A549 (cell line): ENCODE measurements at regions not wholly inside any gene's neighbourhood (a gene's known extent, or its start where the extent isn't known, plus 50 kb on each side); places are given as distances from the start of the nearest gene placed in this dataset.

ENCODE experiments used
- ATAC-seq, 2 experiments: fragments of 200-7000 bp in 1 of 2; fragments of >200 bp in 1 of 2; cut with Nextera tagmentation in 1 of 2; cut with Tn5 transposase in 1 of 2; 3 replicates each; pipeline versions ENCODE4 v1.8.0 to v1.9.1; 2018 to 2020; ENCODE audit warnings: mild to moderate bottlenecking in 1 of 2, moderate library complexity in 1 of 2
- CTCF ChIA-PET: fragments of 300-600 bp; sonication (Branson Sonifier 250); formaldehyde crosslinking; extraction: SDS; loops from one replicate; lab custom pipeline; 2021; ENCODE audit warnings: antibody characterized with exemption, inconsistent platforms; lab: Yijun Ruan, JAX
- POLR2A ChIA-PET: fragments of 350-600 bp; formaldehyde crosslinking; extraction: SDS; loops from one replicate; lab custom pipeline; 2021; ENCODE audit warnings: antibody characterized with exemption, inconsistent platforms; lab: Yijun Ruan, JAX
- DNase-seq, 2 experiments: peaks; one replicate each; pipeline versions ENCODE4 v3.0.0 to v3.0.0-alpha.2; 2011 to 2016; ENCODE audit warnings: low read depth in 1 of 2, low spot score in 1 of 2
- FAIRE-seq: peaks from 2 replicates; lab custom pipeline; 2011; peaks lifted over from hg19 to GRCh38; lab: Jason Lieb, UNC
- H3K27ac ChIP-seq, 2 experiments: fragments of >200 bp; sonication (Bioruptor Twin); formaldehyde crosslinking; 3 replicates each; pipeline ENCODE4 v1.5.1; 2016 to 2017
- H3K4me1 ChIP-seq: fragments of >200 bp; sonication (Bioruptor Twin); formaldehyde crosslinking; 3 replicates; pipeline ENCODE4 v1.6.1; 2016
- H3K4me2 ChIP-seq: fragments of >200 bp; sonication (Bioruptor Twin); formaldehyde crosslinking; 3 replicates; pipeline ENCODE4 v1.6.1; 2016
- H3K4me3 ChIP-seq: fragments of >200 bp; sonication (Bioruptor Twin); formaldehyde crosslinking; 3 replicates; pipeline ENCODE4 v1.5.1; 2016
- H3K9me3 ChIP-seq: fragments of >200 bp; sonication (Bioruptor Twin); formaldehyde crosslinking; 3 replicates; pipeline ENCODE4 v1.6.1; 2016
- BHLHE40 ChIP-seq: IDR thresholded peaks from 2 replicates; pipeline ENCODE4 v1.6.1; 2012; ENCODE audit warnings: low read depth, low read length, inconsistent platforms
- CBX8 ChIP-seq: fragments of 200-600 bp; sonication (generic); IDR thresholded peaks from 2 replicates; pipeline ENCODE4 v1.6.1; 2016
- E2F6 ChIP-seq: IDR thresholded peaks from 2 replicates; pipeline ENCODE4 v1.6.1; 2012; ENCODE audit warnings: low read depth, borderline replicate concordance
- EHF ChIP-seq: fragments of 250-450 bp; sonication (Bioruptor Pico); IDR thresholded peaks from 2 replicates; pipeline ENCODE4 v1.5.0; 2020; ENCODE audit warnings: mild to moderate bottlenecking
- EP300 ChIP-seq, 2 experiments: fragments of >200 bp; sonication (Bioruptor Twin); formaldehyde crosslinking; IDR thresholded peaks; 2 replicates in 1 of 2; 3 replicates in 1 of 2; pipeline ENCODE4 v1.6.1; 2016 to 2017
- ESRRA ChIP-seq: fragments of 150-350 bp; IDR thresholded peaks from 2 replicates; pipeline ENCODE4 v1.6.1; 2014; ENCODE audit warnings: mild to moderate bottlenecking, low read length, borderline replicate concordance
- FOSL2 ChIP-seq, 2 experiments: fragments of 450-650 bp in 1 of 2; fragments of >200 bp in 1 of 2; sonication (Bioruptor Twin) in 1 of 2; formaldehyde crosslinking; IDR thresholded peaks; 2 replicates each; pipeline versions ENCODE4 v1.5.0 to v1.6.1; 2016 to 2020; ENCODE audit warnings: mild to moderate bottlenecking in 1 of 2, moderate library complexity in 1 of 2
- FOXS1 ChIP-seq: fragments of 250-450 bp; sonication (Bioruptor Pico); IDR thresholded peaks from 2 replicates; pipeline ENCODE4 v1.5.0; 2020; ENCODE audit warnings: mild to moderate bottlenecking, moderate library complexity
- HDAC2 ChIP-seq: fragments of 200-600 bp; sonication (generic); IDR thresholded peaks from 2 replicates; pipeline ENCODE4 v1.6.1; 2016
- HES2 ChIP-seq: fragments of >200 bp; sonication (Bioruptor Twin); formaldehyde crosslinking; IDR thresholded peaks from 2 replicates; pipeline ENCODE4 v1.6.1; 2016
- HOXA7 ChIP-seq: fragments of 250-450 bp; sonication (Bioruptor Pico); IDR thresholded peaks from 2 replicates; pipeline ENCODE4 v1.5.0; 2020; ENCODE audit warnings: mild to moderate bottlenecking, moderate library complexity
- HOXB5 ChIP-seq: fragments of 250-450 bp; sonication (Bioruptor Pico); IDR thresholded peaks from 2 replicates; pipeline ENCODE4 v1.5.0; 2020; ENCODE audit warnings: mild to moderate bottlenecking, moderate library complexity
- JUN ChIP-seq, 2 experiments: fragments of >200 bp; sonication (Bioruptor Twin); formaldehyde crosslinking; IDR thresholded peaks; 2 replicates in 1 of 2; 3 replicates in 1 of 2; pipeline ENCODE4 v1.6.1; 2016 to 2017
- JUNB ChIP-seq: fragments of >200 bp; sonication (Bioruptor Twin); formaldehyde crosslinking; IDR thresholded peaks from 2 replicates; pipeline ENCODE4 v1.6.1; 2016
- PBX3 ChIP-seq: IDR thresholded peaks from 2 replicates; pipeline ENCODE4 v1.6.1; 2012
- PHF8 ChIP-seq: fragments of 200-600 bp; sonication (generic); IDR thresholded peaks from 2 replicates; pipeline ENCODE4 v1.6.1; 2016; ENCODE audit warnings: low read depth, mild to moderate bottlenecking, antibody characterized with exemption, moderate library complexity, borderline replicate concordance
- RAD21 ChIP-seq, 2 experiments: fragments of >200 bp in 1 of 2; sonication (Bioruptor Twin) in 1 of 2; formaldehyde crosslinking in 1 of 2; IDR thresholded peaks in 1 of 2; conservative IDR thresholded peaks in 1 of 2; 2 replicates in 1 of 2; 3 replicates in 1 of 2; pipeline ENCODE4 v1.6.1; 2012 to 2018; ENCODE audit warnings: inconsistent platforms in 1 of 2
- SMC3 ChIP-seq: fragments of >200 bp; sonication (Bioruptor Twin); formaldehyde crosslinking; IDR thresholded peaks from 3 replicates; pipeline ENCODE4 v1.6.1; 2018; ENCODE audit warnings: inconsistent platforms
- USF2 ChIP-seq: fragments of 450-650 bp; IDR thresholded peaks from 2 replicates; pipeline ENCODE4 v1.6.1; 2014; ENCODE audit warnings: antibody characterized with exemption
- ZNF302 ChIP-seq: fragments of 250-450 bp; sonication (Bioruptor Pico); IDR thresholded peaks from 2 replicates; pipeline ENCODE4 v1.9.0; 2021; ENCODE audit warnings: inconsistent platforms, mild to moderate bottlenecking, moderate library complexity
- WGBS: methylation state at CpG from one replicate; pipeline ENCODE4 v1.1.6; 2017; ENCODE audit errors: missing lambda C conversion rate; 5-methylcytosine and 5-hydroxymethylcytosine counted together

GRCh38 chr13:48816700-48817099 is 159.0 kb upstream of the FNDC3A start:
- peaks cover 34% of the 10 kb centered on the region for H3K4me1 ChIP-seq
- ATAC-seq (no peak), DNase-seq (no peak), FAIRE-seq (no peak)
- H3K4me3 ChIP-seq: no peak overlapping the region
- ChIA-PET CTCF (no interaction called here), POLR2A (interaction anchor here (0.6 kb wide), 1 partner anchor 19 kb away, joined by 6 read pairs; no protein-coding TSS in a partner anchor)
- no peaks in the 10 kb centered on the region for H3K9me3 ChIP-seq
- H3K27ac ChIP-seq: 0 out of 6 replicates have a peak overlapping the region, but pooled peaks of 1 of the 2 experiments have one; percentile 7
- 85% methylated on average over 2 of the region's 2 CpGs for WGBS
- H3K4me2 ChIP-seq: peak overlapping the region; percentile 38; the same call in 1 of the 3 replicates
- TF ChIP-seq ZNF302 (no peak), HOXB5 (CRISPR knock-in tag) (no peak), CBX8 (no peak), HOXA7 (CRISPR knock-in tag) (no peak), RAD21 (conservative IDR thresholded peaks at IDR 0.05 in 1 of 2, IDR thresholded peaks at IDR 0.05 in 1 of 2) (no peak), FOXS1 (no peak), SMC3 (no peak), EP300 (IDR thresholded peaks at IDR 0.05) (no peak), JUNB (no peak), JUN (IDR thresholded peaks at IDR 0.05) (no peak), ESRRA (no peak), HDAC2 (no peak)

- Histone ChIP-seq H3K27ac (peak overlapping the region in 1 of 2 experiments; percentile 7; a peak in 1 of 6 replicates), H3K4me3 (no peak overlapping the region), H3K4me1 (peaks cover 34% of the 10 kb centered on the region), H3K4me2 (peak overlapping the region; percentile 38; the same call in 2 of the 3 replicates), H3K9me3 (no peaks in the 10 kb centered on the region)
- WGBS: 79% methylated on average over 5 of the region's 5 CpGs
- TF ChIP-seq CBX8 (no peak), EHF (no peak), E2F6 (no peak), BHLHE40 (no peak), PHF8 (no peak), RAD21 (conservative IDR thresholded peaks at IDR 0.05 in 1 of 2, IDR thresholded peaks at IDR 0.05 in 1 of 2) (no peak), USF2 (no peak), FOSL2 (IDR thresholded peaks at IDR 0.05) (no peak), FOSL2 (CRISPR knock-in tag; IDR thresholded peaks at IDR 0.05) (no peak), PBX3 (no peak), HES2 (no peak), ESRRA (no peak)
- ChIA-PET POLR2A (interaction anchor here (0.6 kb wide), 1 partner anchor 18 kb away, joined by 6 read pairs; no protein-coding TSS in a partner anchor), CTCF (no interaction called here)
- DNase-seq (no peak), FAIRE-seq (no peak), ATAC-seq (no peak)
These were observed 158.4 kb upstream of the FNDC3A start for GRCh38 chr13:48817166-48817802.
